ENCODE measurements at regions not wholly inside any gene's neighbourhood (a gene's known extent, or its start where the extent isn't known, plus 50 kb on each side); places are given as distances from the start of the nearest gene placed in this dataset.

GRCh38 chr4:79685542-79685941, 277.5 kb upstream of the GK2 start:
- H3K27ac Mint-ChIP-seq (ENCODE audit: unreplicated experiment) = no peak overlapping the region
- H3K36me3 Mint-ChIP-seq (ENCODE audit: low read depth, unreplicated experiment) = no peaks in the 10 kb centered on the region
- H3K27me3 ChIP-seq (ENCODE audit: insufficient read depth, low read length) = no peaks in the 10 kb centered on the region
- H3K9me3 ChIP-seq (ENCODE audit: insufficient read depth, low read depth, low read length) = no peaks in the 10 kb centered on the region
- no peak overlapping the region for H3K4me3 ChIP-seq (ENCODE audit: insufficient read depth, low read depth, low read length)
- no peaks in the 10 kb centered on the region for H3K4me1 ChIP-seq (ENCODE audit: insufficient read depth, low read length)
- FAIRE-seq (no peak), DNase-seq (ENCODE audit: low read depth) (no peak)
- H4K20me1 ChIP-seq (ENCODE audit: insufficient read depth, low read length) = no peaks in the 10 kb centered on the region
- peaks cover under 1% of the 10 kb centered on the region for H3K4me1 Mint-ChIP-seq (ENCODE audit: low read depth, unreplicated experiment)
- TF ChIP-seq EZH2 (IDR thresholded peaks at IDR 0.05; ENCODE audit: insufficient read depth, low read length) (no peak), CTCF (IDR thresholded peaks at IDR 0.05; ENCODE audit: insufficient read depth, low read depth, low read length) (no peak)
- no peak overlapping the region for H3K4me3 Mint-ChIP-seq (ENCODE audit: unreplicated experiment)
- H3K9me3 Mint-ChIP-seq (ENCODE audit: unreplicated experiment) = peaks cover 3% of the 10 kb centered on the region
- H3K27ac ChIP-seq (ENCODE audit: low read depth, low read length) = no peak overlapping the region
- no peak overlapping the region for H3K9ac ChIP-seq (ENCODE audit: low read length)
- H3K27me3 Mint-ChIP-seq (ENCODE audit: low read depth, unreplicated experiment) = peaks cover 2% of the 10 kb centered on the region
- H3K4me2 ChIP-seq (ENCODE audit: low read length) = no peak overlapping the region
- no peaks in the 10 kb centered on the region for H3K79me2 ChIP-seq (ENCODE audit: insufficient read depth, low read length)
- no peaks in the 10 kb centered on the region for H3K36me3 ChIP-seq (ENCODE audit: insufficient read depth, low read length)
- no peak overlapping the region for H2AFZ ChIP-seq (ENCODE audit: low read depth, low read length)

- no peaks in the 10 kb centered on the region for H4K20me1 ChIP-seq (ENCODE audit: insufficient read depth, low read length)
- H3K27ac Mint-ChIP-seq (ENCODE audit: unreplicated experiment) = no peak overlapping the region
- H3K36me3 Mint-ChIP-seq (ENCODE audit: low read depth, unreplicated experiment) = no peaks in the 10 kb centered on the region
- peaks cover 2% of the 10 kb centered on the region for H3K27me3 Mint-ChIP-seq (ENCODE audit: low read depth, unreplicated experiment)
- DNase-seq (ENCODE audit: low read depth) = no peak
- H3K9ac ChIP-seq (ENCODE audit: low read length) = no peak overlapping the region
- peaks cover 3% of the 10 kb centered on the region for H3K9me3 Mint-ChIP-seq (ENCODE audit: unreplicated experiment)
- no peaks in the 10 kb centered on the region for H3K4me1 Mint-ChIP-seq (ENCODE audit: low read depth, unreplicated experiment)
- H3K36me3 ChIP-seq (ENCODE audit: insufficient read depth, low read length) = no peaks in the 10 kb centered on the region
- H3K4me3 Mint-ChIP-seq (ENCODE audit: unreplicated experiment) = no peak overlapping the region
- H3K4me2 ChIP-seq (ENCODE audit: low read length) = no peak overlapping the region
- no peaks in the 10 kb centered on the region for H3K4me1 ChIP-seq (ENCODE audit: insufficient read depth, low read length)
- no peaks in the 10 kb centered on the region for H3K27me3 ChIP-seq (ENCODE audit: insufficient read depth, low read length)
- H3K4me3 ChIP-seq (ENCODE audit: insufficient read depth, low read depth, low read length) = no peak overlapping the region
- no peak overlapping the region for H3K27ac ChIP-seq (ENCODE audit: low read depth, low read length)
- H2AFZ ChIP-seq (ENCODE audit: low read depth, low read length) = no peak overlapping the region
- TF ChIP-seq CTCF (IDR thresholded peaks at IDR 0.05; ENCODE audit: insufficient read depth, low read depth, low read length) (no peak), EZH2 (IDR thresholded peaks at IDR 0.05; ENCODE audit: insufficient read depth, low read length) (no peak)
- H3K79me2 ChIP-seq (ENCODE audit: insufficient read depth, low read length) = no peaks in the 10 kb centered on the region
- FAIRE-seq = no peak
- no peaks in the 10 kb centered on the region for H3K9me3 ChIP-seq (ENCODE audit: insufficient read depth, low read depth, low read length)
Measured at GRCh38 chr4:79684516-79684915, 276.5 kb upstream of the GK2 start.

DNA sequence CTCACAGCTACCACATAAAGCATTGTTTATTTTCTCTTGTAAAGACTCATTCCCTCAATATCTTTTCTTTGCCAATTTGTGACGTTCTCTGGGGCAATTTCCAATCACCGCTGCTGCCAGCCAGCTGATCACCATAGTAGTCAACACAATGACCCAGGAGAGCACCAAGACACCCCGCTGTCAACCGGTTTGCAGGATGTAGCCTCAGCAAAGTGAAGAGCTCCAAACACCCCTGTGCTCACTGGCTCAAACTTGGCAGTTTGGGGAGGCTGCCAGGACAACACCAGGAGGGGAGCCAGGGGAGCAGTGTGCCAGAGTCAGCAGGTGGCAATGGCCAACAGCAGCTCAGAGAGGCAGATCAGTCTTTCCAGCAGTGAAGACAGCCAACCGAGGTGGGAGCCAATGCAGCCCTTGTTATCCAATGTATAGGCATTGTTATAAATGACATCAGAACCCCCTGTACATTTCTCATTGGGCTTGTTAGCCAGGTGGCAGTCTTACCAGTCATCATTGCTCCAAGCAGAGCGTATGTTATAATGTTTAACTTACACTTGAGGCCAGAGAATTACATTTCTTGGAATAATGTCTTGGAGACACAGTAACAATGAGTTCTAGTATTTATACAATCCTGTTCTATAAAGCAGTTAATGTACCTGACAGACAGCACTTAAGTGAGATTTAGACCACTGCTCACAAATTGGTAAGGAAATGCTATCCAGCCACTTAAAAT, 274.9 kb upstream of the GK2 start:
- H3K9ac ChIP-seq (ENCODE audit: low read length) = no peak overlapping the region
- peaks cover 3% of the 10 kb centered on the region for H3K9me3 Mint-ChIP-seq (ENCODE audit: unreplicated experiment)
- H4K20me1 ChIP-seq (ENCODE audit: insufficient read depth, low read length) = no peaks in the 10 kb centered on the region
- H2AFZ ChIP-seq (ENCODE audit: low read depth, low read length) = peak overlapping the region; percentile 7
- no peak overlapping the region for H3K27ac Mint-ChIP-seq (ENCODE audit: unreplicated experiment)
- no peak for TF ChIP-seq EZH2 (IDR thresholded peaks at IDR 0.05; ENCODE audit: insufficient read depth, low read length)
- TF ChIP-seq CTCF (IDR thresholded peaks at IDR 0.05; ENCODE audit: insufficient read depth, low read depth, low read length) = no peak
- H3K36me3 ChIP-seq (ENCODE audit: insufficient read depth, low read length) = no peaks in the 10 kb centered on the region
- peaks cover 2% of the 10 kb centered on the region for H3K4me1 Mint-ChIP-seq (ENCODE audit: low read depth, unreplicated experiment)
- H3K79me2 ChIP-seq (ENCODE audit: insufficient read depth, low read length) = no peaks in the 10 kb centered on the region
- H3K4me3 ChIP-seq (ENCODE audit: insufficient read depth, low read depth, low read length) = no peak overlapping the region
- H3K27me3 ChIP-seq (ENCODE audit: insufficient read depth, low read length) = no peaks in the 10 kb centered on the region
- H3K9me3 ChIP-seq (ENCODE audit: insufficient read depth, low read depth, low read length) = no peaks in the 10 kb centered on the region
- no peak overlapping the region for H3K4me3 Mint-ChIP-seq (ENCODE audit: unreplicated experiment)
- peaks cover 4% of the 10 kb centered on the region for H3K4me1 ChIP-seq (ENCODE audit: insufficient read depth, low read length)
- no peak overlapping the region for H3K27ac ChIP-seq (ENCODE audit: low read depth, low read length)
- peak; percentile 14 for DNase-seq (ENCODE audit: low read depth)
- peaks cover 2% of the 10 kb centered on the region for H3K27me3 Mint-ChIP-seq (ENCODE audit: low read depth, unreplicated experiment)
- H3K4me2 ChIP-seq (ENCODE audit: low read length) = peak overlapping the region; percentile 62
- FAIRE-seq = no peak
- H3K36me3 Mint-ChIP-seq (ENCODE audit: low read depth, unreplicated experiment) = no peaks in the 10 kb centered on the region

Measured in astrocyte (in vitro differentiated cells and primary cell).